ENCODE measurements at regions not wholly inside any gene's neighbourhood (a gene's known extent, or its start where the extent isn't known, plus 50 kb on each side); places are given as distances from the start of the nearest gene placed in this dataset.
"Not testable (repeated sequence)": the region's sequence is repeated elsewhere in the genome, so short reads cannot be mapped to it uniquely, and the experiment has no call there.

DNA sequence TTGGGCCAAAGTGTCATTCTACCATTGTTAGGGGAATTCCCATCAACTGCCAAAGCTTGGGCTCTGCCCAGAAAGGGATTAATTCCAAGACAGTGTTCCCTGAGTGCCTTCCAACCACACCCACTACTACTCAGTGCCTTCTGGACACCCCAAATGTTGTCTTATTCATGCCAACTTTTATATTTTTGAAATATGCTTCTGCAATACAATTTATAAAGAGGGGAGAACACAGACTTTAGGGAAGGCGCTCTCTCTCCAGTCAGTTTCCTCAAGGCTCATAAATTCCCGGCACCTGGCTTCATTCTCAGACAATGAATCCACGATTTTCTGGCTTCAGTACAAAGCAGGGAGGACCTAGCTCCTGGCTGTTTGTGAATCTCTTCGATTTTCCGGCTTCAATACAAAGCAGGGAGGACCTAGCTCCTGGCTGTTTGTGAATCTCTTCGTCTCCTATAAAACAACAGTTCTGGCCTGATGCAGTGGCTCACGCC lies 120.1 kb upstream of the MYO10 start:
- DNase-seq (ENCODE audit: low read depth in 1 of 2, low spot score in 1 of 2), result no peak
- Histone ChIP-seq H3K4me3 (replicated peaks; ENCODE audit: insufficient read depth, low read length) (no peak overlapping the region), H3K27me3 (ENCODE audit: insufficient read depth, poor library complexity, severe bottlenecking) (no peaks in the 10 kb centered on the region), H3K27ac (replicated peaks) (no peak overlapping the region)
- TF ChIP-seq SPI1 (IDR thresholded peaks at IDR 0.05; ENCODE audit: borderline replicate concordance, low read depth) (no peak), GABPA (IDR thresholded peaks at IDR 0.05; ENCODE audit: low read depth) (no peak)
- TF ChIP-seq, protein P1, sequence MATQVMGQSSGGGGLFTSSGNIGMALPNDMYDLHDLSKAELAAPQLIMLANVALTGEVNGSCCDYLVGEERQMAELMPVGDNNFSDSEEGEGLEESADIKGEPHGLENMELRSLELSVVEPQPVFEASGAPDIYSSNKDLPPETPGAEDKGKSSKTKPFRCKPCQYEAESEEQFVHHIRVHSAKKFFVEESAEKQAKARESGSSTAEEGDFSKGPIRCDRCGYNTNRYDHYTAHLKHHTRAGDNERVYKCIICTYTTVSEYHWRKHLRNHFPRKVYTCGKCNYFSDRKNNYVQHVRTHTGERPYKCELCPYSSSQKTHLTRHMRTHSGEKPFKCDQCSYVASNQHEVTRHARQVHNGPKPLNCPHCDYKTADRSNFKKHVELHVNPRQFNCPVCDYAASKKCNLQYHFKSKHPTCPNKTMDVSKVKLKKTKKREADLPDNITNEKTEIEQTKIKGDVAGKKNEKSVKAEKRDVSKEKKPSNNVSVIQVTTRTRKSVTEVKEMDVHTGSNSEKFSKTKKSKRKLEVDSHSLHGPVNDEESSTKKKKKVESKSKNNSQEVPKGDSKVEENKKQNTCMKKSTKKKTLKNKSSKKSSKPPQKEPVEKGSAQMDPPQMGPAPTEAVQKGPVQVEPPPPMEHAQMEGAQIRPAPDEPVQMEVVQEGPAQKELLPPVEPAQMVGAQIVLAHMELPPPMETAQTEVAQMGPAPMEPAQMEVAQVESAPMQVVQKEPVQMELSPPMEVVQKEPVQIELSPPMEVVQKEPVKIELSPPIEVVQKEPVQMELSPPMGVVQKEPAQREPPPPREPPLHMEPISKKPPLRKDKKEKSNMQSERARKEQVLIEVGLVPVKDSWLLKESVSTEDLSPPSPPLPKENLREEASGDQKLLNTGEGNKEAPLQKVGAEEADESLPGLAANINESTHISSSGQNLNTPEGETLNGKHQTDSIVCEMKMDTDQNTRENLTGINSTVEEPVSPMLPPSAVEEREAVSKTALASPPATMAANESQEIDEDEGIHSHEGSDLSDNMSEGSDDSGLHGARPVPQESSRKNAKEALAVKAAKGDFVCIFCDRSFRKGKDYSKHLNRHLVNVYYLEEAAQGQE (IDR thresholded peaks at IDR 0.05; ENCODE audit: insufficient replicate concordance, low read depth), result no peak
- TF ChIP-seq, protein P2, sequence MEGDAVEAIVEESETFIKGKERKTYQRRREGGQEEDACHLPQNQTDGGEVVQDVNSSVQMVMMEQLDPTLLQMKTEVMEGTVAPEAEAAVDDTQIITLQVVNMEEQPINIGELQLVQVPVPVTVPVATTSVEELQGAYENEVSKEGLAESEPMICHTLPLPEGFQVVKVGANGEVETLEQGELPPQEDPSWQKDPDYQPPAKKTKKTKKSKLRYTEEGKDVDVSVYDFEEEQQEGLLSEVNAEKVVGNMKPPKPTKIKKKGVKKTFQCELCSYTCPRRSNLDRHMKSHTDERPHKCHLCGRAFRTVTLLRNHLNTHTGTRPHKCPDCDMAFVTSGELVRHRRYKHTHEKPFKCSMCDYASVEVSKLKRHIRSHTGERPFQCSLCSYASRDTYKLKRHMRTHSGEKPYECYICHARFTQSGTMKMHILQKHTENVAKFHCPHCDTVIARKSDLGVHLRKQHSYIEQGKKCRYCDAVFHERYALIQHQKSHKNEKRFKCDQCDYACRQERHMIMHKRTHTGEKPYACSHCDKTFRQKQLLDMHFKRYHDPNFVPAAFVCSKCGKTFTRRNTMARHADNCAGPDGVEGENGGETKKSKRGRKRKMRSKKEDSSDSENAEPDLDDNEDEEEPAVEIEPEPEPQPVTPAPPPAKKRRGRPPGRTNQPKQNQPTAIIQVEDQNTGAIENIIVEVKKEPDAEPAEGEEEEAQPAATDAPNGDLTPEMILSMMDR (IDR thresholded peaks at IDR 0.05; ENCODE audit: insufficient read depth, low read length), result no peak

DNA sequence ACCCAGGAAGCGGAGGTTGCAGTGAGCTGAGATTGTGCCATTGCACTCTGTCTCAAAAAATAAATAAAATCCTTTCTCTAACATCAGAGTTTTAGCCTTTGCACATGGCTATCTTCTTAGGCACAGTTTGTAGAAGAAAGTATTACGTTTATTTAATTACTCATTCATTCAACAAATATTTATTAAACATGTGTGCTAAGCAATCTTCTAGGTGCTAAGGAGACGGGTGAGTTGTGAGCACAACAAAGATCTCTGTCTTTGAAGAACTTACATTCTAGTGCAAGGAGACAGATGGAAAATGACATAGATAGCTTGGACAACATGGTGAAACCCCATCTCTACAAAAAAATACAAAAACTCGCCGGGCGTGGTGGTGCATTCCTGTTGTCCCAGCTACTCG lies 122.3 kb upstream of the MYO10 start:
- H3K4me3 ChIP-seq (replicated peaks; ENCODE audit: insufficient read depth, low read length), result no peak overlapping the region
- TF ChIP-seq, protein P2 (IDR thresholded peaks at IDR 0.05; ENCODE audit: insufficient read depth, low read length), result no peak
- TF ChIP-seq POLR2AphosphoS5 (IDR thresholded peaks at IDR 0.05; ENCODE audit: low read depth) (no peak), SPI1 (IDR thresholded peaks at IDR 0.05; ENCODE audit: borderline replicate concordance, low read depth) (no peak), GABPA (IDR thresholded peaks at IDR 0.05; ENCODE audit: low read depth) (no peak)
- TF ChIP-seq, protein P1 (IDR thresholded peaks at IDR 0.05; ENCODE audit: insufficient replicate concordance, low read depth), result no peak
- H3K27ac ChIP-seq (replicated peaks), result no peak overlapping the region
- DNase-seq (ENCODE audit: low read depth in 1 of 2, low spot score in 1 of 2), result no peak
- H3K27me3 ChIP-seq (ENCODE audit: insufficient read depth, poor library complexity, severe bottlenecking), result no peaks in the 10 kb centered on the region

DNA sequence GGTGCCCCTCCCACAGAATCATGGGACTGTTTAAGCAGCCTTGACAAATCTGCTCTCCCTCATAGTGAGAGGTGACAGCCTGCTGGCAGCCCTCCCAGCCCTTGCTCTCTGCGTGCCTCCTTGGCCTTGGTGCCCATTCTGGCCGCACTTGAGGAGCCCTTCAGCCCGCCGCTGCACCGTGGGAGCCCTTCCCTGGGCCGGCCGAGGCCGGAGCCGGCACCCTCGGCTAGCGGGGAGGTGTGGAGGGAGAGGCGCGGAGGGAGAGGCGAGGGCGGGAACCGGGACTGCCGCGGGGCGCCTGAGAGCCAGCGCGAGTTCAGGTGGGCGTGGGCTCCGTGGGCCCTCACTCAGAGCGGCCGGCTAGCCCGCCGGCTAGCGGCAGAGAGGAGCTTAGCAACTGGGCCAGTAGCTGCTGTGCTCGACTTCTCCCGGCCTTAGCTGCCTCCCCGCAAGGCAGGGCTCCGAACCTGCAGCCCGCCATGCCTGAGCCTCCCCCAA lies 125.9 kb upstream of the MYO10 start:
- H3K27ac ChIP-seq (replicated peaks), result no peak overlapping the region
- no peak overlapping the region for H3K4me3 ChIP-seq (replicated peaks; ENCODE audit: insufficient read depth, low read length)
- TF ChIP-seq POLR2AphosphoS5 (IDR thresholded peaks at IDR 0.05; ENCODE audit: low read depth) (no peak), SPI1 (IDR thresholded peaks at IDR 0.05; ENCODE audit: borderline replicate concordance, low read depth) (no peak), GABPA (IDR thresholded peaks at IDR 0.05; ENCODE audit: low read depth) (no peak)
- TF ChIP-seq, protein P2 (IDR thresholded peaks at IDR 0.05; ENCODE audit: insufficient read depth, low read length), result no peak
- TF ChIP-seq, protein P1 (IDR thresholded peaks at IDR 0.05; ENCODE audit: insufficient replicate concordance, low read depth), result no peak
- no peak for DNase-seq (ENCODE audit: low read depth in 1 of 2, low spot score in 1 of 2)
- no peaks in the 10 kb centered on the region for H3K27me3 ChIP-seq (ENCODE audit: insufficient read depth, poor library complexity, severe bottlenecking)

DNA sequence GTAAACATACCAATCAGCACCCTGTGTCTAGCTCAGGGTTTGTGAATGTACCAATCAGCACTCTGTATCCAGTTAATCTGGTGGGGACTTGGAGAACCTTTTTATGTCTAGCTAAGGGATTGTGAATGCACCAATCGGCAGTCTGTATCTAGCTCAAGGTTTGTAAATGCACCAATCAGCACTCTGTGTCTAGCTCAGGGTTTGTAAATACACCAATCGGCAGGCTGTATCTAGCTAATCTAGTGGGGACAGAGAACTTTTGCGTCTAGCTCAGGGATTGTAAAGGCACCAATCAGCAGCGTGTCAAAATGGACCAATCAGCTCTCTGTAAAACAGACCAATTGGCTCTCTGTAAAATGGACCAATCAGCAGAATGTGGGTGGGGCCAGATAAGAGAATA lies 126.7 kb upstream of the MYO10 start:
- not testable (repeated sequence) for H3K4me3 ChIP-seq (replicated peaks; ENCODE audit: insufficient read depth, low read length); DNase-seq (ENCODE audit: low read depth in 1 of 2, low spot score in 1 of 2); H3K27me3 ChIP-seq (ENCODE audit: insufficient read depth, poor library complexity, severe bottlenecking); H3K27ac ChIP-seq (replicated peaks)

Measured in HL-60 (cell line).